ENCODE measurements at regions not wholly inside any gene's neighbourhood (a gene's known extent, or its start where the extent isn't known, plus 50 kb on each side); places are given as distances from the start of the nearest gene placed in this dataset.

DNA sequence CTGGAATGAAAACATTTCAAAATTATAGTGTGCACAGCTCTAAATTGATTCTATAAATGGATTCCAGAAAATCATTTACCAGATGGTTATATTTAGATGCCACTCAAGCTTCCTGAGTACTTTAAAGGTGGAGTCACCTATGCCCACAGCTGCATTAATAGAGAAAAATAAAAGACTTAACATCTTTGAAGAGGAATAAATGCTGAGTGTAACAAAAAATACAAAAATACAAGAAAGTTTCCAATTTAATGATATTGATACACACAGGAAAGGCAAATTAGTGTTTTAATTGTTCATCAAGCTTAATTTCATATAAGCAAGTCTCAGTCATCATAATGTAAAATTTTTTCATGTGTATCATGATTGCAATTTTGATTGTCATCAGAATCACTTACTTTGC lies 89.5 kb upstream of the MANEA start:
- no peak overlapping the region for H3K27ac ChIP-seq (ENCODE audit: low read depth, low read length)
- TF ChIP-seq CEBPB (IDR thresholded peaks at IDR 0.05; ENCODE audit: low read depth) (no peak), SP1 (IDR thresholded peaks at IDR 0.05; ENCODE audit: low read depth) (no peak), ZFX (IDR thresholded peaks at IDR 0.05) (no peak), EZH2phosphoT487 (IDR thresholded peaks at IDR 0.05; ENCODE audit: borderline replicate concordance) (no peak), SRF (IDR thresholded peaks at IDR 0.05; ENCODE audit: low read depth) (no peak), POLR2AphosphoS5 (IDR thresholded peaks at IDR 0.05; ENCODE audit: low read depth, low read length) (no peak), ZNF274 (IDR thresholded peaks at IDR 0.05; ENCODE audit: low read depth, low read length) (no peak), TCF7L2 (IDR thresholded peaks at IDR 0.05; ENCODE audit: borderline replicate concordance, extremely low read depth, insufficient read depth, insufficient read length) (no peak), POLR2A (IDR thresholded peaks at IDR 0.05; ENCODE audit: borderline replicate concordance, extremely low read depth, insufficient read depth, insufficient read length) (no peak), RAD21 (IDR thresholded peaks at IDR 0.05; ENCODE audit: low read depth) (no peak), FOSL1 (IDR thresholded peaks at IDR 0.05; ENCODE audit: low read depth) (no peak), EZH2 (IDR thresholded peaks at IDR 0.05) (no peak), CBX3 (IDR thresholded peaks at IDR 0.05; ENCODE audit: low read depth) (no peak), JUND (IDR thresholded peaks at IDR 0.05) (no peak), YY1 (IDR thresholded peaks at IDR 0.05; ENCODE audit: extremely low read depth, insufficient replicate concordance, low read depth, low read length) (no peak)
- TF ChIP-seq, protein P1, sequence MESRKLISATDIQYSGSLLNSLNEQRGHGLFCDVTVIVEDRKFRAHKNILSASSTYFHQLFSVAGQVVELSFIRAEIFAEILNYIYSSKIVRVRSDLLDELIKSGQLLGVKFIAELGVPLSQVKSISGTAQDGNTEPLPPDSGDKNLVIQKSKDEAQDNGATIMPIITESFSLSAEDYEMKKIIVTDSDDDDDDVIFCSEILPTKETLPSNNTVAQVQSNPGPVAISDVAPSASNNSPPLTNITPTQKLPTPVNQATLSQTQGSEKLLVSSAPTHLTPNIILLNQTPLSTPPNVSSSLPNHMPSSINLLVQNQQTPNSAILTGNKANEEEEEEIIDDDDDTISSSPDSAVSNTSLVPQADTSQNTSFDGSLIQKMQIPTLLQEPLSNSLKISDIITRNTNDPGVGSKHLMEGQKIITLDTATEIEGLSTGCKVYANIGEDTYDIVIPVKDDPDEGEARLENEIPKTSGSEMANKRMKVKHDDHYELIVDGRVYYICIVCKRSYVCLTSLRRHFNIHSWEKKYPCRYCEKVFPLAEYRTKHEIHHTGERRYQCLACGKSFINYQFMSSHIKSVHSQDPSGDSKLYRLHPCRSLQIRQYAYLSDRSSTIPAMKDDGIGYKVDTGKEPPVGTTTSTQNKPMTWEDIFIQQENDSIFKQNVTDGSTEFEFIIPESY (IDR thresholded peaks at IDR 0.05; ENCODE audit: extremely low read depth, insufficient replicate concordance, low read length): no peak
- TF ChIP-seq, protein P2, sequence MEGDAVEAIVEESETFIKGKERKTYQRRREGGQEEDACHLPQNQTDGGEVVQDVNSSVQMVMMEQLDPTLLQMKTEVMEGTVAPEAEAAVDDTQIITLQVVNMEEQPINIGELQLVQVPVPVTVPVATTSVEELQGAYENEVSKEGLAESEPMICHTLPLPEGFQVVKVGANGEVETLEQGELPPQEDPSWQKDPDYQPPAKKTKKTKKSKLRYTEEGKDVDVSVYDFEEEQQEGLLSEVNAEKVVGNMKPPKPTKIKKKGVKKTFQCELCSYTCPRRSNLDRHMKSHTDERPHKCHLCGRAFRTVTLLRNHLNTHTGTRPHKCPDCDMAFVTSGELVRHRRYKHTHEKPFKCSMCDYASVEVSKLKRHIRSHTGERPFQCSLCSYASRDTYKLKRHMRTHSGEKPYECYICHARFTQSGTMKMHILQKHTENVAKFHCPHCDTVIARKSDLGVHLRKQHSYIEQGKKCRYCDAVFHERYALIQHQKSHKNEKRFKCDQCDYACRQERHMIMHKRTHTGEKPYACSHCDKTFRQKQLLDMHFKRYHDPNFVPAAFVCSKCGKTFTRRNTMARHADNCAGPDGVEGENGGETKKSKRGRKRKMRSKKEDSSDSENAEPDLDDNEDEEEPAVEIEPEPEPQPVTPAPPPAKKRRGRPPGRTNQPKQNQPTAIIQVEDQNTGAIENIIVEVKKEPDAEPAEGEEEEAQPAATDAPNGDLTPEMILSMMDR (IDR thresholded peaks at IDR 0.05 in 2 of 3, conservative IDR thresholded peaks at IDR 0.05 in 1 of 3; ENCODE audit: borderline replicate concordance in 1 of 3, insufficient read depth in 1 of 3, low read depth in 2 of 3, low read length in 2 of 3): no peak
- TF ChIP-seq, protein P3, sequence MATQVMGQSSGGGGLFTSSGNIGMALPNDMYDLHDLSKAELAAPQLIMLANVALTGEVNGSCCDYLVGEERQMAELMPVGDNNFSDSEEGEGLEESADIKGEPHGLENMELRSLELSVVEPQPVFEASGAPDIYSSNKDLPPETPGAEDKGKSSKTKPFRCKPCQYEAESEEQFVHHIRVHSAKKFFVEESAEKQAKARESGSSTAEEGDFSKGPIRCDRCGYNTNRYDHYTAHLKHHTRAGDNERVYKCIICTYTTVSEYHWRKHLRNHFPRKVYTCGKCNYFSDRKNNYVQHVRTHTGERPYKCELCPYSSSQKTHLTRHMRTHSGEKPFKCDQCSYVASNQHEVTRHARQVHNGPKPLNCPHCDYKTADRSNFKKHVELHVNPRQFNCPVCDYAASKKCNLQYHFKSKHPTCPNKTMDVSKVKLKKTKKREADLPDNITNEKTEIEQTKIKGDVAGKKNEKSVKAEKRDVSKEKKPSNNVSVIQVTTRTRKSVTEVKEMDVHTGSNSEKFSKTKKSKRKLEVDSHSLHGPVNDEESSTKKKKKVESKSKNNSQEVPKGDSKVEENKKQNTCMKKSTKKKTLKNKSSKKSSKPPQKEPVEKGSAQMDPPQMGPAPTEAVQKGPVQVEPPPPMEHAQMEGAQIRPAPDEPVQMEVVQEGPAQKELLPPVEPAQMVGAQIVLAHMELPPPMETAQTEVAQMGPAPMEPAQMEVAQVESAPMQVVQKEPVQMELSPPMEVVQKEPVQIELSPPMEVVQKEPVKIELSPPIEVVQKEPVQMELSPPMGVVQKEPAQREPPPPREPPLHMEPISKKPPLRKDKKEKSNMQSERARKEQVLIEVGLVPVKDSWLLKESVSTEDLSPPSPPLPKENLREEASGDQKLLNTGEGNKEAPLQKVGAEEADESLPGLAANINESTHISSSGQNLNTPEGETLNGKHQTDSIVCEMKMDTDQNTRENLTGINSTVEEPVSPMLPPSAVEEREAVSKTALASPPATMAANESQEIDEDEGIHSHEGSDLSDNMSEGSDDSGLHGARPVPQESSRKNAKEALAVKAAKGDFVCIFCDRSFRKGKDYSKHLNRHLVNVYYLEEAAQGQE (IDR thresholded peaks at IDR 0.05; ENCODE audit: low read depth): no peak
- TF ChIP-seq, protein P4, sequence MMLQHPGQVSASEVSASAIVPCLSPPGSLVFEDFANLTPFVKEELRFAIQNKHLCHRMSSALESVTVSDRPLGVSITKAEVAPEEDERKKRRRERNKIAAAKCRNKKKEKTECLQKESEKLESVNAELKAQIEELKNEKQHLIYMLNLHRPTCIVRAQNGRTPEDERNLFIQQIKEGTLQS (IDR thresholded peaks at IDR 0.05): no peak
- ChIA-PET RAD21 (ENCODE audit: low non-redundant PET in 1 of 2, low total read pairs in 2 of 2, uncharacterized antibody in 2 of 2, unreplicated experiment in 2 of 2) (no interaction called here), CTCF (no interaction called here), POLR2A (no interaction called here)
- BruUV-seq (replicated peaks): no TSS peak
- no peak overlapping the region for H3K4me3 ChIP-seq (replicated peaks in 1 of 2; ENCODE audit: low read depth in 1 of 2, low read length in 2 of 2)
- no peaks in the 10 kb centered on the region for H3K27me3 ChIP-seq (ENCODE audit: insufficient read depth, low read length)
- no peaks in the 10 kb centered on the region for H3K4me1 ChIP-seq (ENCODE audit: control insufficient read depth in 1 of 2, insufficient read depth in 2 of 2, low read length in 2 of 2)
- no peak for ATAC-seq
- intact Hi-C loops (cut with micrococcal nuclease): no loop called here
- H3K36me3 ChIP-seq (ENCODE audit: control insufficient read depth in 1 of 2, insufficient read depth in 2 of 2, low read length in 2 of 2): no peaks in the 10 kb centered on the region
- no peak overlapping the region for H3K4me2 ChIP-seq (ENCODE audit: low read length)
- no peak overlapping the region for H2AFZ ChIP-seq (ENCODE audit: low read depth, low read length, poor library complexity, severe bottlenecking)
- H3K9me2 ChIP-seq (ENCODE audit: insufficient read depth): no peaks in the 10 kb centered on the region
- DNase-seq (ENCODE audit: low read depth, low spot score): no peak
- H3K9ac ChIP-seq (ENCODE audit: low read length): no peak overlapping the region
- H3K79me2 ChIP-seq (ENCODE audit: insufficient read depth, low read length): no peaks in the 10 kb centered on the region
- no peaks in the 10 kb centered on the region for H3K9me3 ChIP-seq (ENCODE audit: control insufficient read depth in 1 of 2, insufficient read depth in 1 of 2, low read depth in 1 of 2, low read length in 2 of 2)
- H4K20me1 ChIP-seq (ENCODE audit: insufficient read depth): no peaks in the 10 kb centered on the region
